ENCODE measurements at regions not wholly inside any gene's neighbourhood (a gene's known extent, or its start where the extent isn't known, plus 50 kb on each side); places are given as distances from the start of the nearest gene placed in this dataset.

DNA sequence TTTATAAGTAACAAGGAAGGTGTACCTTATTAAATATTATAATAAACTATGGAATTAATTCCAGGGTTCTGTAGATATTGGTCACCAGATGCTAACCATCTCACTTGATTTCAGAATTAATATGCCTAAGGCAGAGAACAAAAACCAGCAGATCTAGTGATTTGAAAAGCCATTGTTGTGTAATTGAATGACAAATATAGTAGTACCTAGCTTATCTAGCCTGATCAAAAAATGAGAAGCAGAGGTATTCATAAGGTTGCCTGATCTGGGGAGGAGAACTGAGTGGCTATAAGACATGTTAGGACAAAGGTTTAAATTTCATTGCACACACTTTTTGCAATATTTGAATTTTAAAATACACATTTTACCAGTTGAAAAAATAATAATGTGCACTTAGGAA is 132.0 kb upstream of the UBE2E3 start:
- Histone ChIP-seq H3K23ac (ENCODE audit: insufficient read length, low read depth, low read length) (no peak overlapping the region), H3T11ph (ENCODE audit: low read length) (no peak overlapping the region), H3K4me2 (ENCODE audit: insufficient read depth, insufficient read length, low read length) (no peak overlapping the region), H2BK20ac (ENCODE audit: low read depth, low read length, poor library complexity, severe bottlenecking) (no peak overlapping the region), H3K9me3 (ENCODE audit: control insufficient read depth, low read depth, low read length) (no peaks in the 10 kb centered on the region), H3K18ac (ENCODE audit: insufficient read length, low read depth, low read length) (no peak overlapping the region), H3K23me2 (ENCODE audit: insufficient read length, low read depth, low read length, poor library complexity, severe bottlenecking) (no peaks in the 10 kb centered on the region), H3K4me1 (ENCODE audit: insufficient read depth, low read length) (no peaks in the 10 kb centered on the region), H4K8ac (replicated peaks; ENCODE audit: insufficient read length, low read depth, low read length) (no peak overlapping the region), H2BK12ac (ENCODE audit: insufficient read length, low read depth, low read length) (no peak overlapping the region), H3K27me3 (ENCODE audit: insufficient read depth, low read length) (no peaks in the 10 kb centered on the region), H2AFZ (ENCODE audit: low read length) (no peak overlapping the region), H2BK120ac (ENCODE audit: low read depth, low read length, poor library complexity, severe bottlenecking) (no peak overlapping the region), H2AK5ac (ENCODE audit: insufficient read length, low read length) (no peak overlapping the region), H2BK15ac (ENCODE audit: low read depth, low read length) (no peak overlapping the region), H3K27ac (ENCODE audit: insufficient read length, low read depth, low read length) (no peak overlapping the region), H3K4ac (ENCODE audit: low read depth, low read length) (no peak overlapping the region), H3K56ac (ENCODE audit: insufficient read length, low read depth, low read length) (no peak overlapping the region), H4K91ac (ENCODE audit: insufficient read length, low read depth, low read length) (no peak overlapping the region), H2BK5ac (ENCODE audit: insufficient read length, low read length) (no peak overlapping the region), H3K14ac (ENCODE audit: insufficient read depth, low read length) (no peak overlapping the region), H3K9ac (ENCODE audit: extremely low read depth, insufficient read length, low read length) (no peak overlapping the region), H4K20me1 (ENCODE audit: control insufficient read depth, insufficient read depth, insufficient read length) (no peaks in the 10 kb centered on the region), H3K79me1 (ENCODE audit: insufficient read depth, low read depth, low read length, poor library complexity, severe bottlenecking) (no peaks in the 10 kb centered on the region), H4K5ac (ENCODE audit: insufficient read length, low read depth, low read length) (no peak overlapping the region), H3K79me2 (ENCODE audit: insufficient read depth, low read length) (no peaks in the 10 kb centered on the region)
- H3K4me3 Mint-ChIP-seq = no peak overlapping the region
- H3K4me1 Mint-ChIP-seq = peaks cover 4 to 5% of the 10 kb centered on the region in 2 experiments
- no peaks in the 10 kb centered on the region for H3K36me3 Mint-ChIP-seq (ENCODE audit: insufficient read depth in 1 of 3, low read depth in 3 of 3)
- no peak for DNase-seq
- no peak overlapping the region for H3K27ac Mint-ChIP-seq
- TF ChIP-seq, protein P1, sequence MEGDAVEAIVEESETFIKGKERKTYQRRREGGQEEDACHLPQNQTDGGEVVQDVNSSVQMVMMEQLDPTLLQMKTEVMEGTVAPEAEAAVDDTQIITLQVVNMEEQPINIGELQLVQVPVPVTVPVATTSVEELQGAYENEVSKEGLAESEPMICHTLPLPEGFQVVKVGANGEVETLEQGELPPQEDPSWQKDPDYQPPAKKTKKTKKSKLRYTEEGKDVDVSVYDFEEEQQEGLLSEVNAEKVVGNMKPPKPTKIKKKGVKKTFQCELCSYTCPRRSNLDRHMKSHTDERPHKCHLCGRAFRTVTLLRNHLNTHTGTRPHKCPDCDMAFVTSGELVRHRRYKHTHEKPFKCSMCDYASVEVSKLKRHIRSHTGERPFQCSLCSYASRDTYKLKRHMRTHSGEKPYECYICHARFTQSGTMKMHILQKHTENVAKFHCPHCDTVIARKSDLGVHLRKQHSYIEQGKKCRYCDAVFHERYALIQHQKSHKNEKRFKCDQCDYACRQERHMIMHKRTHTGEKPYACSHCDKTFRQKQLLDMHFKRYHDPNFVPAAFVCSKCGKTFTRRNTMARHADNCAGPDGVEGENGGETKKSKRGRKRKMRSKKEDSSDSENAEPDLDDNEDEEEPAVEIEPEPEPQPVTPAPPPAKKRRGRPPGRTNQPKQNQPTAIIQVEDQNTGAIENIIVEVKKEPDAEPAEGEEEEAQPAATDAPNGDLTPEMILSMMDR (conservative IDR thresholded peaks at IDR 0.05) = no peak
- H3K9me3 Mint-ChIP-seq = no peaks in the 10 kb centered on the region
- H3K27me3 Mint-ChIP-seq (ENCODE audit: low read depth) = no peaks in the 10 kb centered on the region

Data from H9 (cell line).